Ovary (tissue), 7 donors: ENCODE measurements at regions not wholly inside any gene's neighbourhood (a gene's known extent, or its start where the extent isn't known, plus 50 kb on each side); places are given as distances from the start of the nearest gene placed in this dataset.

Source experiments
- DNase-seq, 5 donors: peaks; one replicate each; pipeline ENCODE4 v3.0.0-alpha.2; 2019 to 2020
- H3K27ac ChIP-seq, 2 donors: fragments of 200-600 bp; one replicate each; pipeline versions ENCODE4 v1.5.1 to v1.8.0; 2019 to 2022
- H3K27me3 ChIP-seq: fragments of 200-600 bp; one replicate; pipeline ENCODE4 v1.8.0; 2022
- H3K36me3 ChIP-seq: fragments of 200-600 bp; sonication (generic); one replicate; pipeline ENCODE4 v1.5.1; 2019
- H3K4me1 ChIP-seq: one replicate; pipeline ENCODE4 v1.8.1; 2013; ENCODE audit warnings: mild to moderate bottlenecking, moderate library complexity; ENCODE audit not compliant: insufficient read depth
- H3K4me3 ChIP-seq: fragments of 200-600 bp; sonication (generic); one replicate; pipeline ENCODE4 v1.5.1; 2017
- H3K9me3 ChIP-seq, 2 donors: fragments of 200-600 bp in 1 of 2; sonication (generic) in 1 of 2; one replicate each; pipeline versions ENCODE4 v1.5.1 to v1.8.1; 2013 to 2019; ENCODE audit warnings: mild to moderate bottlenecking in 1 of 2, moderate library complexity in 1 of 2
- CTCF ChIP-seq, 3 donors: fragments of 450-650 bp in 2 of 3; fragments of 200-600 bp in 1 of 3; IDR thresholded peaks; one replicate each; pipeline versions ENCODE4 v1.5.1 to v1.8.0; 2016 to 2022; ENCODE audit warnings: antibody characterized with exemption in 3 of 3, mild to moderate bottlenecking in 1 of 3
- EP300 ChIP-seq: sonication (generic); formaldehyde crosslinking; IDR thresholded peaks from one replicate; pipeline ENCODE4 v1.6.1; 2017; ENCODE audit warnings: antibody characterized with exemption
- POLR2A ChIP-seq: fragments of 450-650 bp; IDR thresholded peaks from one replicate; pipeline ENCODE4 v1.6.1; 2017; ENCODE audit warnings: antibody characterized with exemption, mild to moderate bottlenecking, moderate library complexity
- WGBS, 3 donors: extraction: QIAGEN DNeasy Blood & Tissue Kit in 1 of 3; methylation state at CpG; one replicate each; pipeline versions ENCODE4 v1.1.5 to v1.1.7; 2013 to 2017; 5-methylcytosine and 5-hydroxymethylcytosine counted together
- intact Hi-C, 4 donors: fragments of 100-400 bp; cut with DNase I; formaldehyde crosslinking; loops; one replicate each; pipeline versions ENCODE4 v1.11.0 to v1.15.1; 2022 to 2023
- donor health status: DM: no; HTN: no; CAD: no; lungs with moderate emphysema.
- donor health status: DM: no; HTN: no; CAD: no.
- donor health status: Bipolar disorder and iron deficiency.
- donor health status: DM: no; HTN: no; CAD: no.
- donor health status: DM: yes; HTN: yes; CAD: no.

GRCh38 chr3:111428301-111428700 is 113.7 kb upstream of the CD96 start:
- DNase-seq: no peak
- no peak for TF ChIP-seq CTCF (IDR thresholded peaks at IDR 0.05)
- TF ChIP-seq POLR2A: no peak
- TF ChIP-seq EP300: no peak
- no peaks in the 10 kb centered on the region for H3K4me1 ChIP-seq
- H3K27me3 ChIP-seq: no peaks in the 10 kb centered on the region
- no peaks in the 10 kb centered on the region for H3K36me3 ChIP-seq
- H3K27ac ChIP-seq: no peak overlapping the region
- H3K4me3 ChIP-seq: no peak overlapping the region
- intact Hi-C loops: no loop called here
- H3K9me3 ChIP-seq: no peaks in the 10 kb centered on the region

- no peaks in the 10 kb centered on the region for H3K27me3 ChIP-seq
- no peak overlapping the region for H3K4me3 ChIP-seq
- intact Hi-C loops: no loop called here
- TF ChIP-seq EP300: no peak
- TF ChIP-seq CTCF (IDR thresholded peaks at IDR 0.05): no peak
- no peak for TF ChIP-seq POLR2A
- DNase-seq: no peak
- no peaks in the 10 kb centered on the region for H3K36me3 ChIP-seq
- H3K27ac ChIP-seq: no peak overlapping the region
- H3K4me1 ChIP-seq: no peaks in the 10 kb centered on the region
- WGBS, 3 donors: 71 to 87% (median 73%) methylated on average over 3 of the region's 3 CpGs
- H3K9me3 ChIP-seq: no peaks in the 10 kb centered on the region
These were observed 106.9 kb upstream of the CD96 start for GRCh38 chr3:111434941-111435622.

DNA sequence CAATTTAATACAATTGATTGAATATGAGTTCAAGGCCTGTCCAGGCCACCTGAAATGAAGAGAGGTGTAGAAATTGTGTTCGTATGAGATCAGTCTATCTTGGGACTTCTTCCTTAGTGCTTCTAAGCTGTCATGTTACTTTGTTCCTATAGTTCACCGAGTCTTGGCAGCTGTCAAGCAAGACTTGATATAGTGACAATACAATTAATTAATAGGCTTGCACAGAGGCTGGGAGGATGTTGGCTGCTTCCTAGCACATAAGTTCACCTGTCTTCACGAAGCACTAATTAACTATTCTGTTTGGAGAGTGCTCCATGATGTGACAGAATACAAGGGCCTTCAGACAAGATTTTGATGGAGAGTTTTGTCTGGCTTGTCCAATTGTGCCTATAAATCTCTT is 103.7 kb upstream of the CD96 start:
- Histone ChIP-seq H3K9me3 (no peaks in the 10 kb centered on the region), H3K4me1 (no peaks in the 10 kb centered on the region), H3K27me3 (no peaks in the 10 kb centered on the region), H3K27ac (no peak overlapping the region), H3K4me3 (no peak overlapping the region), H3K36me3 (no peaks in the 10 kb centered on the region)
- intact Hi-C loops: no loop called here
- TF ChIP-seq EP300: no peak
- TF ChIP-seq CTCF (IDR thresholded peaks at IDR 0.05): no peak
- no peak for TF ChIP-seq POLR2A
- no peak for DNase-seq
- WGBS, 3 donors: 80 to 88% (median 85%) methylated on average over 3 of the region's 3 CpGs

DNA sequence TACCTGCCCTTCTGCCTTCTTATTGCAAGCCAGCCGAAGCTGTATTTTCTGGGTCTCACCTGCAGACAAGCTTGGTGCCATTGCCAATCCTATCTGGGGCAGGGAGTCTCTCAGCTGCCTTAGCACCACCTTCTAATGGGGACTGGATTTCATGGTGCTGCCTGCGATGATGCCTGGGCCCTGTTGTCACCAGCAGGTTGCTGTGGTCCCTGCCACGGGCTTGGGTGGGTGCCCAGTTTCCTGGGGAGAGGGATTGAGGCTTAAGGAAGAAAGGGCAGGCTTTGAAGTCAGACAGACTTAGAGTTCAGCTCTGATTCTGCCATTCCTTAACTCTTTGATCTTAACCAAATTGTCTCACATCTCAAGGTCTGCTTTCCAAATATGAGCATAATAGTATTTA is 87.4 kb upstream of the CD96 start:
- Histone ChIP-seq H3K36me3 (no peaks in the 10 kb centered on the region), H3K4me1 (no peaks in the 10 kb centered on the region), H3K27me3 (no peaks in the 10 kb centered on the region), H3K9me3 (no peaks in the 10 kb centered on the region), H3K27ac (no peak overlapping the region), H3K4me3 (no peak overlapping the region)
- no peak for TF ChIP-seq CTCF (IDR thresholded peaks at IDR 0.05)
- TF ChIP-seq EP300: no peak
- TF ChIP-seq POLR2A: no peak
- no peak for DNase-seq
- intact Hi-C loops: no loop called here
- WGBS, 3 donors: 77 to 86% (median 83%) methylated on average over 3 of the region's 3 CpGs
